ENCODE measurements at regions not wholly inside any gene's neighbourhood (a gene's known extent, or its start where the extent isn't known, plus 50 kb on each side); places are given as distances from the start of the nearest gene placed in this dataset.

GRCh38 chr5:82497242-82497641 is 219.1 kb upstream of the RPS23 start:
- H3K4me3 ChIP-seq: no peak overlapping the region
- DNase-seq: no peak
- intact Hi-C loops (cut with DNase I; ENCODE audit: low total_unique reads): no loop called here
- no peak overlapping the region for H3K27ac ChIP-seq
- H3K9me3 ChIP-seq: no peaks in the 10 kb centered on the region
- H3K36me3 ChIP-seq: no peaks in the 10 kb centered on the region
- no peaks in the 10 kb centered on the region for H3K27me3 ChIP-seq (replicated peaks in 1 of 7)
- TF ChIP-seq POLR2AphosphoS5 (IDR thresholded peaks at IDR 0.05) (no peak), CTCF (IDR thresholded peaks at IDR 0.05 in 8 of 11, conservative IDR thresholded peaks at IDR 0.05 in 3 of 11) (no peak), POLR2A (IDR thresholded peaks at IDR 0.05) (no peak)
- no peaks in the 10 kb centered on the region for H3K4me1 ChIP-seq

GRCh38 chr5:82494942-82495341 is 216.8 kb upstream of the RPS23 start:
- intact Hi-C loops (cut with DNase I; ENCODE audit: low total_unique reads): no loop called here
- no peak for DNase-seq
- Histone ChIP-seq H3K27ac (no peak overlapping the region), H3K36me3 (no peaks in the 10 kb centered on the region), H3K4me3 (no peak overlapping the region), H3K9me3 (no peaks in the 10 kb centered on the region), H3K27me3 (replicated peaks in 1 of 7) (no peaks in the 10 kb centered on the region), H3K4me1 (no peaks in the 10 kb centered on the region)
- TF ChIP-seq POLR2A (IDR thresholded peaks at IDR 0.05): no peak
- TF ChIP-seq CTCF (IDR thresholded peaks at IDR 0.05 in 8 of 11, conservative IDR thresholded peaks at IDR 0.05 in 3 of 11): no peak
- no peak for TF ChIP-seq POLR2AphosphoS5 (IDR thresholded peaks at IDR 0.05)

- no peaks in the 10 kb centered on the region for H3K9me3 ChIP-seq
- no peaks in the 10 kb centered on the region for H3K4me1 ChIP-seq
- H3K4me3 ChIP-seq: no peak overlapping the region
- no peak overlapping the region for H3K27ac ChIP-seq
- TF ChIP-seq CTCF (IDR thresholded peaks at IDR 0.05 in 8 of 11, conservative IDR thresholded peaks at IDR 0.05 in 3 of 11) (no peak), POLR2AphosphoS5 (IDR thresholded peaks at IDR 0.05) (no peak), POLR2A (IDR thresholded peaks at IDR 0.05) (no peak)
- no peak for DNase-seq
- intact Hi-C loops (cut with DNase I; ENCODE audit: low total_unique reads): no loop called here
- no peaks in the 10 kb centered on the region for H3K36me3 ChIP-seq
- no peaks in the 10 kb centered on the region for H3K27me3 ChIP-seq (replicated peaks in 1 of 7)
These were observed 215.1 kb upstream of the RPS23 start for GRCh38 chr5:82493221-82493620.

- no peak for DNase-seq
- no peaks in the 10 kb centered on the region for H3K36me3 ChIP-seq
- no peaks in the 10 kb centered on the region for H3K9me3 ChIP-seq
- H3K27ac ChIP-seq: no peak overlapping the region
- no peak overlapping the region for H3K4me3 ChIP-seq
- WGBS, 5 donors: 79 to 95% (median 86%) methylated on average over 1 of the region's 1 CpG
- H3K4me1 ChIP-seq: no peaks in the 10 kb centered on the region
- TF ChIP-seq POLR2A (IDR thresholded peaks at IDR 0.05) (no peak), CTCF (IDR thresholded peaks at IDR 0.05 in 8 of 11, conservative IDR thresholded peaks at IDR 0.05 in 3 of 11) (no peak), POLR2AphosphoS5 (IDR thresholded peaks at IDR 0.05) (no peak)
- no peaks in the 10 kb centered on the region for H3K27me3 ChIP-seq (replicated peaks in 1 of 7)
- intact Hi-C loops (cut with DNase I; ENCODE audit: low total_unique reads): no loop called here
These were observed 213.2 kb upstream of the RPS23 start for GRCh38 chr5:82491397-82491796.
